Keratinocyte (primary cell): ENCODE measurements at regions not wholly inside any gene's neighbourhood (a gene's known extent, or its start where the extent isn't known, plus 50 kb on each side); places are given as distances from the start of the nearest gene placed in this dataset.

ENCODE experiments used
- DNase-seq: peaks from one replicate; pipeline ENCODE4 v3.0.0-alpha.2; 2011; ENCODE audit warnings: low read depth, missing footprints, low spot score
- FAIRE-seq: peaks from 2 replicates; lab custom pipeline; 2011; peaks lifted over from hg19 to GRCh38; lab: Jason Lieb, UNC
- H2AFZ ChIP-seq: 2 replicates; pipeline ENCODE4 v1.6.0; 2012; ENCODE audit warnings: low read length, control low read depth, inconsistent platforms; ENCODE audit not compliant: control insufficient read depth
- H3K27ac ChIP-seq: 2 replicates; pipeline ENCODE4 v1.5.1; 2011; ENCODE audit warnings: low read length; ENCODE audit not compliant: control insufficient read depth, insufficient read depth
- H3K27me3 ChIP-seq: 3 replicates; pipeline ENCODE4 v1.6.0; 2011; ENCODE audit warnings: low read length; ENCODE audit not compliant: control insufficient read depth, insufficient read depth; ENCODE audit errors: extremely low read depth
- H3K36me3 ChIP-seq, 2 experiments: 2 replicates in 1 of 2; 3 replicates in 1 of 2; pipeline ENCODE4 v1.5.1; 2011; ENCODE audit warnings: low read length in 2 of 2, mild to moderate bottlenecking in 1 of 2; ENCODE audit not compliant: control insufficient read depth in 2 of 2, insufficient read depth in 2 of 2; ENCODE audit errors: extremely low read depth in 1 of 2
- H3K4me1 ChIP-seq: 3 replicates; pipeline ENCODE4 v1.5.1; 2011; ENCODE audit warnings: low read length; ENCODE audit not compliant: control insufficient read depth, insufficient read depth; ENCODE audit errors: extremely low read depth
- H3K4me2 ChIP-seq: 3 replicates; pipeline ENCODE4 v1.6.0; 2011; ENCODE audit warnings: low read depth, low read length; ENCODE audit not compliant: control insufficient read depth, insufficient read depth; ENCODE audit errors: extremely low read depth
- H3K4me3 ChIP-seq, 3 experiments: fragments of 200-600 bp in 1 of 3; sonication (generic) in 1 of 3; 2 replicates in 2 of 3; 3 replicates in 1 of 3; pipeline ENCODE4 v1.5.1; 2011 to 2016; ENCODE audit warnings: low read length in 3 of 3, mild to moderate bottlenecking in 3 of 3, control low read depth in 2 of 3, inconsistent platforms in 1 of 3, low read depth in 1 of 3, mixed read lengths in 1 of 3, mixed run types in 1 of 3, moderate library complexity in 1 of 3; ENCODE audit not compliant: control insufficient read depth in 2 of 3, insufficient read depth in 2 of 3; ENCODE audit errors: extremely low read depth in 1 of 3
- H3K79me2 ChIP-seq: 2 replicates; pipeline ENCODE4 v1.6.0; 2012; ENCODE audit warnings: low read length; ENCODE audit not compliant: control insufficient read depth, insufficient read depth
- H3K9ac ChIP-seq: 3 replicates; pipeline ENCODE4 v1.6.0; 2011; ENCODE audit warnings: low read length; ENCODE audit not compliant: control insufficient read depth, insufficient read depth; ENCODE audit errors: extremely low read depth
- H3K9me1 ChIP-seq: 3 replicates; pipeline ENCODE4 v1.6.0; 2011; ENCODE audit warnings: low read length; ENCODE audit not compliant: control insufficient read depth, insufficient read depth; ENCODE audit errors: extremely low read depth
- H3K9me3 ChIP-seq: 2 replicates; pipeline ENCODE4 v1.5.1; 2012; ENCODE audit warnings: low read depth, low read length; ENCODE audit not compliant: control insufficient read depth
- H4K20me1 ChIP-seq: 3 replicates; pipeline ENCODE4 v1.6.0; 2011; ENCODE audit warnings: low read length; ENCODE audit not compliant: control insufficient read depth, insufficient read depth; ENCODE audit errors: extremely low read depth
- EZH2 ChIP-seq: IDR thresholded peaks from one replicate; pipeline ENCODE4 v1.6.1; 2012; ENCODE audit warnings: inconsistent platforms, mild to moderate bottlenecking, low read length, moderate library complexity
- dilution Hi-C: fragments of 300-500 bp; cut with MboI; formaldehyde crosslinking; loops from one replicate; pipeline ENCODE4 v1.7.0; 2020; ENCODE audit warnings: low sequenced_read_pairs; ENCODE audit not compliant: extremely low pct_ligation_motif_present
- TF ChIP-seq, protein P1 (sequence below), 3 experiments: IDR thresholded peaks in 1 of 3; conservative IDR thresholded peaks in 1 of 3; optimal IDR thresholded peaks in 1 of 3; 2 replicates in 2 of 3; 3 replicates in 1 of 3; pipeline versions ENCODE3 to v1.5.1; 2011; ENCODE audit warnings: low read length in 3 of 3, mild to moderate bottlenecking in 3 of 3, moderate library complexity in 2 of 3, control low read depth in 1 of 3, inconsistent platforms in 1 of 3; ENCODE audit not compliant: insufficient read depth in 2 of 3; ENCODE audit errors: extremely low read depth in 1 of 3

DNA sequence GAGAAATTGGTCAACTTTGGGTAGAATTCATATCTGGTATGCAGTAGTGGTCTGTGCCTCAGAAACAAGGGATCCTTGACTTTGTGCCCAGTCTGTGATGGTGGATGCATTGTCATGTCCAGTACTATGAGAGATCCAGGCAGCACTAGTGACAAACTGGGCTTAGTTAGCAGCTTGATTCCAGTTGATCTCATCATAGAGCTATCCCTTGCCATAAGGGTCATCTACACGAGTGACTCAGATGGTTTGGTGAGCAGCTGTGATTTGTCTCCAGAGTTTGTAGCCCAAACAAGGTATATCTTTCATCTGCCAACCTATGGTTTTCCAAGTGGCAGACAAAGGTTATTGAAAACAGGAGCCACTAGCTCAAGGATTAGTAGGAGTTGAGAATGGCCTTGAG, 298.8 kb downstream of the GBA3 start:
- Histone ChIP-seq H3K4me3 (no peak overlapping the region), H3K9me1 (no peaks in the 10 kb centered on the region), H3K27ac (no peak overlapping the region), H3K4me2 (no peak overlapping the region), H2AFZ (no peak overlapping the region), H3K9me3 (no peaks in the 10 kb centered on the region), H3K27me3 (no peaks in the 10 kb centered on the region), H3K79me2 (no peaks in the 10 kb centered on the region), H3K4me1 (no peaks in the 10 kb centered on the region), H3K9ac (no peak overlapping the region), H3K36me3 (no peaks in the 10 kb centered on the region), H4K20me1 (no peaks in the 10 kb centered on the region)
- TF ChIP-seq, protein P1, sequence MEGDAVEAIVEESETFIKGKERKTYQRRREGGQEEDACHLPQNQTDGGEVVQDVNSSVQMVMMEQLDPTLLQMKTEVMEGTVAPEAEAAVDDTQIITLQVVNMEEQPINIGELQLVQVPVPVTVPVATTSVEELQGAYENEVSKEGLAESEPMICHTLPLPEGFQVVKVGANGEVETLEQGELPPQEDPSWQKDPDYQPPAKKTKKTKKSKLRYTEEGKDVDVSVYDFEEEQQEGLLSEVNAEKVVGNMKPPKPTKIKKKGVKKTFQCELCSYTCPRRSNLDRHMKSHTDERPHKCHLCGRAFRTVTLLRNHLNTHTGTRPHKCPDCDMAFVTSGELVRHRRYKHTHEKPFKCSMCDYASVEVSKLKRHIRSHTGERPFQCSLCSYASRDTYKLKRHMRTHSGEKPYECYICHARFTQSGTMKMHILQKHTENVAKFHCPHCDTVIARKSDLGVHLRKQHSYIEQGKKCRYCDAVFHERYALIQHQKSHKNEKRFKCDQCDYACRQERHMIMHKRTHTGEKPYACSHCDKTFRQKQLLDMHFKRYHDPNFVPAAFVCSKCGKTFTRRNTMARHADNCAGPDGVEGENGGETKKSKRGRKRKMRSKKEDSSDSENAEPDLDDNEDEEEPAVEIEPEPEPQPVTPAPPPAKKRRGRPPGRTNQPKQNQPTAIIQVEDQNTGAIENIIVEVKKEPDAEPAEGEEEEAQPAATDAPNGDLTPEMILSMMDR (optimal IDR thresholded peaks at IDR 0.05 in 1 of 3, IDR thresholded peaks at IDR 0.05 in 1 of 3, conservative IDR thresholded peaks at IDR 0.05 in 1 of 3; ENCODE audit: extremely low read depth in 1 of 3, insufficient read depth in 2 of 3, low read length in 3 of 3): no peak
- no peak for TF ChIP-seq EZH2
- dilution Hi-C loops: no loop called here
- no peak for DNase-seq
- FAIRE-seq: no peak

DNA sequence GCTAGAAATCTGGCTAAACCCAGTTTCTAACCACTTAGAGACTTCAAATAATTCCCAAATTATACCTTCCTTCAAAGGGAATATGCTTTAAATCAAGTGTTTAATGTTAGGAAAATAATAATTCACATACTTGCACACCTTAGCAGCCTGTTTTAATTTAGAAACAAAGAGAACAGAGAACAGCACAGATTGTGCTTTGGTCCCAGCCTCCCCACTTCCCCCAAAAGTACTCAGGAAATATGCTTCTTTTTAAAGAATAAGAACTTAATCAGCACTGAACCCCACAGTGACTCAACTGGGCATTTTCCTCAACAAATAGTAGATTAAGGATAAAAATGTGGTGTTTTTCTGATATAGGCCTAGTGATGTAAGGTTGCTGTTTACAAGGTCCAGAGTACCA, 295.8 kb downstream of the GBA3 start:
- Histone ChIP-seq H3K27me3 (no peaks in the 10 kb centered on the region), H3K4me2 (no peak overlapping the region), H3K36me3 (no peaks in the 10 kb centered on the region), H3K9me3 (no peaks in the 10 kb centered on the region), H3K4me3 (no peak overlapping the region), H4K20me1 (no peaks in the 10 kb centered on the region), H3K27ac (no peak overlapping the region), H3K4me1 (no peaks in the 10 kb centered on the region), H3K9ac (no peak overlapping the region), H3K79me2 (no peaks in the 10 kb centered on the region), H2AFZ (no peak overlapping the region), H3K9me1 (no peaks in the 10 kb centered on the region)
- dilution Hi-C loops: no loop called here
- TF ChIP-seq, protein P1 (optimal IDR thresholded peaks at IDR 0.05 in 1 of 3, IDR thresholded peaks at IDR 0.05 in 1 of 3, conservative IDR thresholded peaks at IDR 0.05 in 1 of 3; ENCODE audit: extremely low read depth in 1 of 3, insufficient read depth in 2 of 3, low read length in 3 of 3): no peak
- no peak for TF ChIP-seq EZH2
- DNase-seq: no peak
- no peak for FAIRE-seq
